Bronchial epithelial cell (primary cell): ENCODE measurements at regions not wholly inside any gene's neighbourhood (a gene's known extent, or its start where the extent isn't known, plus 50 kb on each side); places are given as distances from the start of the nearest gene placed in this dataset.

Experiments
- DNase-seq: peaks from one replicate; pipeline ENCODE4 v3.0.0-alpha.2; 2010; ENCODE audit warnings: low read depth
- FAIRE-seq: peaks from 2 replicates; lab custom pipeline; 2011; peaks lifted over from hg19 to GRCh38; lab: Jason Lieb, UNC
- H3K27me3 ChIP-seq: 2 replicates; pipeline ENCODE4 v1.5.1; 2011; ENCODE audit warnings: low read length; ENCODE audit not compliant: control insufficient read depth, insufficient read depth
- H3K36me3 ChIP-seq: 2 replicates; pipeline ENCODE4 v1.5.1; 2011; ENCODE audit warnings: low read length; ENCODE audit not compliant: control insufficient read depth, insufficient read depth
- H3K4me3 ChIP-seq: 2 replicates; pipeline ENCODE4 v1.5.1; 2011; ENCODE audit warnings: mild to moderate bottlenecking, low read depth, low read length, control low read depth
- TF ChIP-seq, protein P1 (sequence below): IDR thresholded peaks from 2 replicates; pipeline ENCODE4 v1.5.1; 2011; ENCODE audit warnings: mild to moderate bottlenecking, moderate library complexity, low read length, control low read depth, inconsistent platforms; ENCODE audit not compliant: insufficient read depth, severe bottlenecking

DNA sequence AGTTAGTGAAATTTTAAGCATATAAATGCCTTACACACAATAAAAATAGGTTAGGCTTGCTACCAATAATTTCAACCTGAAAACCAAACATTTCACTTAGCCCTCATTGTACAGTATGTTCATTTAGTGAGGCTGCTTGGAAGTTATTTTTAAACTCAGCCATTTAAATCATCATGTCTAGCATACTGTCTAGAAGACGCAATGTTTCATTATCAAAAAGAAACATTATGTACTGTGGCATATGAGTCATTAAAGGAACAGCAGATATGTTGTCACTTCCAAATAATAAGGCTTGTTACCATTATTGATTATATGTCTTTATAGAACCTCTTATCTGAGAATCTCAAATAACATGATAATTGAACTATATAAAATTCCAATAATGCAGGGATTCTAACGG lies 304.7 kb downstream of the RMST start:
- no peak for FAIRE-seq

DNA sequence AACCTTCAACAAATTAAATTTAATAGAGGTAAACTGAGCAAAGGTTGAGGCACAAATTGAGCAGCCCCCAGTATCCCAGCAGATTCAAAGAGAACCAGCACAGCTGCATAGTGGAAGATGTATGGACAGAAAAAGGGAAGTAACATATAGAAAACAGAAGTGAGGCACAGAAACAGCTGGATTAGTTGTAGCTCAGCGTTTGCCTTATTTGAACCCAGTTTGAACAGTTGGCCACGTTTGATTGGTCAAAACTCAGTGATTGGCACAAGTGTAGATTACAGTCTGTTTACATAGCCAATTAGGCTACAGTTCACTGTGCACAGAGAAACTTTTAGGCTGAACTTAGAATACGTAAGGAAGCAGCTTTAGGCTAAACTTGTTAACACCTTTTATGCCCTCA lies 315.5 kb downstream of the RMST start:
- Histone ChIP-seq H3K4me3 (no peak overlapping the region), H3K36me3 (no peaks in the 10 kb centered on the region), H3K27me3 (no peaks in the 10 kb centered on the region)
- TF ChIP-seq, protein P1, sequence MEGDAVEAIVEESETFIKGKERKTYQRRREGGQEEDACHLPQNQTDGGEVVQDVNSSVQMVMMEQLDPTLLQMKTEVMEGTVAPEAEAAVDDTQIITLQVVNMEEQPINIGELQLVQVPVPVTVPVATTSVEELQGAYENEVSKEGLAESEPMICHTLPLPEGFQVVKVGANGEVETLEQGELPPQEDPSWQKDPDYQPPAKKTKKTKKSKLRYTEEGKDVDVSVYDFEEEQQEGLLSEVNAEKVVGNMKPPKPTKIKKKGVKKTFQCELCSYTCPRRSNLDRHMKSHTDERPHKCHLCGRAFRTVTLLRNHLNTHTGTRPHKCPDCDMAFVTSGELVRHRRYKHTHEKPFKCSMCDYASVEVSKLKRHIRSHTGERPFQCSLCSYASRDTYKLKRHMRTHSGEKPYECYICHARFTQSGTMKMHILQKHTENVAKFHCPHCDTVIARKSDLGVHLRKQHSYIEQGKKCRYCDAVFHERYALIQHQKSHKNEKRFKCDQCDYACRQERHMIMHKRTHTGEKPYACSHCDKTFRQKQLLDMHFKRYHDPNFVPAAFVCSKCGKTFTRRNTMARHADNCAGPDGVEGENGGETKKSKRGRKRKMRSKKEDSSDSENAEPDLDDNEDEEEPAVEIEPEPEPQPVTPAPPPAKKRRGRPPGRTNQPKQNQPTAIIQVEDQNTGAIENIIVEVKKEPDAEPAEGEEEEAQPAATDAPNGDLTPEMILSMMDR, result no peak
- no peak for DNase-seq
- FAIRE-seq, result no peak

More for the DNA sequence above, 304.7 kb downstream of the RMST start:
- TF ChIP-seq, protein P1, result no peak
- no peak overlapping the region for H3K4me3 ChIP-seq
- peak; percentile 13 for DNase-seq
- no peaks in the 10 kb centered on the region for H3K36me3 ChIP-seq
- no peaks in the 10 kb centered on the region for H3K27me3 ChIP-seq

DNA sequence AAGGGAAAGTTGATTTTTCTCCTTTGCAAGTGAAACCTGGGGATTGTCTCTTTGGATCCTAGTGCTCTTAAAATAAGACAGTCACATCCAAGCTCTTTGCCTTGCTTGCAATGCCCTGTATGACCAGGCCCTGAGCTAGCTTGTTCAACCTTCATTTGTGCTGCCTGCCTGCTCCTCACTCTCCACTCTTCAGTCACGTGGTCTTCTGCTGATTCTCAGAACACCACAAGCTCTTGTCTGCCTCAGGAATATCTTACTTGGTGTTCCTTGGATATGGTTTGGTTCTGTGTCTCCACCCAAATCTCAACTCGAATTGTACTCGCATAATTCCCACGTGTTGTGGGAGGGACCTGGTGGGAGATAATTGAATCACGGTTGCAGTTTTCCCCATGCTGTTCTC lies 318.7 kb downstream of the RMST start:
- Histone ChIP-seq H3K4me3 (no peak overlapping the region), H3K27me3 (no peaks in the 10 kb centered on the region), H3K36me3 (no peaks in the 10 kb centered on the region)
- TF ChIP-seq, protein P1, result no peak
- FAIRE-seq, result no peak
- no peak for DNase-seq

DNA sequence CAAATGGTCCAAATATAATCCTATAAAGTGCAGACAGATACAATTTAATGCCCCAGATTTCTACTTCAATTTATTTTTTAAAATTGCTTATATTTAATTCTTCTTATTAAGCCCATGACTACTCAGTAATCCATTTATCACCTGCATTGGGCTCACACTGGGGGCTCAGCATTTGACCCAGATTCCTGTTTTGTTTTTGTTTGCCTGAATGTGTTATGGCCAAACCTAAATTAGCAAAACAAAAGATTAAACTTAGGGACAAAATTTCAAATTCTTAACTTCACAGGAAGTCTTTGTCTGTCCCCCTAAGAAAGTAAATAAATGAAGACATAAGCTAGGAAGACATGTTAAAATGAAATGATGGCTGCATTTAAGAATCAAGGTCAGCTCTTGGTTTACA lies 322.3 kb downstream of the RMST start:
- TF ChIP-seq, protein P1, result no peak
- no peak overlapping the region for H3K4me3 ChIP-seq
- FAIRE-seq (no peak), DNase-seq (no peak)
- no peaks in the 10 kb centered on the region for H3K36me3 ChIP-seq
- no peaks in the 10 kb centered on the region for H3K27me3 ChIP-seq

DNA sequence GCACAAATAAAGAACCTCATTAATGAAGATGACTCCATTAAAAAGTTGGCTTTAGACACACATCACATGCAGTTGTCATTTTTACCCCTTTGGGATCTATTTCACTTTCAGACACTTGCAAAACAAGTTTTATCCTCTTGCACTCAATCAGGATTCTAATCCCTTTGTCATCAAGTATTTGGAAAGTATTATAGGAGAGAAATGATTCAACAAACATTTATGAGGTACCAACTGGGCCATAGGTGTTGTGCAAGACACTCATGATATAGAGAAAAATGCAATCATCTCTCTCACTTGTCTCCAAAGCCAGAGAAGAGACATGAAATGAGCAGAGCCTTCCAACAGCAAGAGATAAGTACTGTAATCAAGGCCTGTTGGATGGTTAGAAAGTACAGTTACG lies 327.7 kb downstream of the RMST start:
- no peaks in the 10 kb centered on the region for H3K27me3 ChIP-seq
- FAIRE-seq (no peak), DNase-seq (peak; percentile 4)
- H3K4me3 ChIP-seq, result no peak overlapping the region
- no peaks in the 10 kb centered on the region for H3K36me3 ChIP-seq
- TF ChIP-seq, protein P1, result no peak

DNA sequence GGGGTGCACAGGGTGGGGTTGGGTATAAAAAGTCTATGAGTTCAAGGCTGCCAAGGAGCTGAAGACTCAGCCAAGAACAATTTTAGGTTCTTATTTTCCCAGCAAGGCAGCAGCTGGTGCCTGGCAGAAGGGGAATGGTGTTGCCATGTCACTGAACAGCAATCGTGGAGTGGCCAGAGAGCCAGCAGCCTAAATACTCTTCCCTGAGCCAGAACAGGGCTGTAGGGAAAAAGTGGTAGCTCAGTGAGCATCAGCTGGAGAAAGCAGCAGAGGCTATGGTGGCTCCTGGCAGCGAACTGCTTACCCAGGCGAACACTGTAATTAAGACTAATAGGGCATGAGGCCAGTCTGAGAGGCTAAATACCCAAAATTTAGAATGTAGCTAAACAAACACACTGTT lies 334.9 kb downstream of the RMST start:
- TF ChIP-seq, protein P1, result no peak
- no peak for DNase-seq
- no peaks in the 10 kb centered on the region for H3K27me3 ChIP-seq
- no peaks in the 10 kb centered on the region for H3K36me3 ChIP-seq
- FAIRE-seq, result no peak
- no peak overlapping the region for H3K4me3 ChIP-seq
